ENCODE measurements at regions not wholly inside any gene's neighbourhood (a gene's known extent, or its start where the extent isn't known, plus 50 kb on each side); places are given as distances from the start of the nearest gene placed in this dataset.

DNA sequence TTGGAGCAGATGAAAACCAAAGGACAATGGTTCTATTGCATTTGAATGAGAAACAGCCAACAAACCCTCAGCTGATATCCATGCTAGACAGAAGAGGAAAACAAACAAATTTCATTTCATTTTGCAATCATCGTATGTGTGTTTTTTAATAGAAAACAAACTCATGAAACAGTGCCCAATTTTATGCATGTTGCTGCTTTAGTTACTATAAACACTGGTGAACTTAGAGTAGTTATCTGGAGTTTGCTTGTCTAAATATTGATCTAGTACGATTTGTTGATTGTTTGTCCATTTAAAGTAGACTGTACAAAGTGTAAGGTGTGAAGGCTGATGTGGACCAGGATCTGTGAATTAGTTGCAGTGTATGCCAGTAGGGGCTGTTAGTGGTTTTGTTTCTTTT is 166.6 kb downstream of the KITLG start:
- DNase-seq (no peak), ATAC-seq (ENCODE audit: low read depth) (no peak)
- Histone ChIP-seq H3K4me1 (ENCODE audit: control insufficient read depth, insufficient read depth, low read length) (peaks cover 4% of the 10 kb centered on the region; the same call in 1 of the 2 replicates), H3K4me2 (ENCODE audit: low read depth, low read length) (peak overlapping the region; percentile 19; the same call in 1 of the 2 replicates), H2BK15ac (ENCODE audit: low read depth, low read length) (no peak overlapping the region), H3K4me3 (ENCODE audit: insufficient read depth, low read depth, low read length) (no peak overlapping the region), H3K27me3 (ENCODE audit: control insufficient read depth, insufficient read depth, low read length) (no peaks in the 10 kb centered on the region), H3K18ac (ENCODE audit: low read depth, low read length) (no peak overlapping the region), H2AK9ac (replicated peaks; ENCODE audit: low read depth, low read length, poor library complexity) (no peak overlapping the region), H3K4ac (ENCODE audit: low read depth, low read length) (no peak overlapping the region), H3K79me1 (ENCODE audit: low read depth in 1 of 2, low read length in 2 of 2) (peaks cover 0 to 3% of the 10 kb centered on the region in 2 experiments; a peak in 3 of 4 replicates), H3K27ac (ENCODE audit: insufficient read depth, low read length) (no peak overlapping the region), H2AFZ (replicated peaks; ENCODE audit: low read length, poor library complexity) (no peak overlapping the region), H3K9ac (ENCODE audit: low read depth, low read length) (no peak overlapping the region), H3K9me3 (ENCODE audit: control insufficient read depth, insufficient read depth, low read length) (no peaks in the 10 kb centered on the region), H4K8ac (ENCODE audit: low read depth in 2 of 2, low read length in 2 of 2) (no peak overlapping the region), H4K20me1 (ENCODE audit: insufficient read depth, low read length) (no peaks in the 10 kb centered on the region), H4K5ac (ENCODE audit: low read depth, low read length) (no peak overlapping the region), H2AK5ac (ENCODE audit: low read depth, low read length) (no peak overlapping the region), H3K36me3 (ENCODE audit: control insufficient read depth, insufficient read depth, low read length) (no peaks in the 10 kb centered on the region), H3K14ac (replicated peaks; ENCODE audit: low read depth, low read length) (no peak overlapping the region), H3K56ac (ENCODE audit: extremely low read depth, insufficient read depth, low read length) (no peak overlapping the region), H3K23ac (ENCODE audit: low read depth, low read length) (no peak overlapping the region), H2BK120ac (ENCODE audit: low read depth, low read length) (no peak overlapping the region), H3K9me1 (ENCODE audit: insufficient read depth, low read length) (no peaks in the 10 kb centered on the region), H4K91ac (ENCODE audit: insufficient read depth, low read depth, low read length) (no peak overlapping the region), H2BK20ac (ENCODE audit: low read depth, low read length) (no peak overlapping the region), H2BK5ac (ENCODE audit: low read depth, low read length, poor library complexity, severe bottlenecking) (no peak overlapping the region)
- intact Hi-C loops (cut with micrococcal nuclease) (no loop called here), dilution Hi-C loops (cut with HindIII; ENCODE audit: low sequenced_read_pairs, unreplicated experiment) (no loop called here), in situ Hi-C loops (cut with MboI; ENCODE audit: low sequenced_read_pairs) (no loop called here)
- no TSS peak for BruUV-seq (replicated peaks)
- TF ChIP-seq CHD1 (IDR thresholded peaks at IDR 0.05; ENCODE audit: low read depth, low read length) (no peak), CEBPB (IDR thresholded peaks at IDR 0.05; ENCODE audit: low read depth, low read length) (no peak), FOS (IDR thresholded peaks at IDR 0.05; ENCODE audit: low read depth, low read length) (no peak), RAD21 (IDR thresholded peaks at IDR 0.05; ENCODE audit: low read length) (no peak), POLR2A (IDR thresholded peaks at IDR 0.05; ENCODE audit: low read depth, low read length) (no peak), USF2 (IDR thresholded peaks at IDR 0.05; ENCODE audit: low read depth, low read length) (no peak), RFX5 (IDR thresholded peaks at IDR 0.05; ENCODE audit: low read depth, low read length) (no peak), NFE2L2 (IDR thresholded peaks at IDR 0.05; ENCODE audit: low read depth, low read length) (no peak), MXI1 (IDR thresholded peaks at IDR 0.05; ENCODE audit: borderline replicate concordance, low read depth, low read length) (no peak), RCOR1 (IDR thresholded peaks at IDR 0.05; ENCODE audit: insufficient replicate concordance, low read length) (no peak), SMC3 (IDR thresholded peaks at IDR 0.05; ENCODE audit: low read depth, low read length) (no peak)
- ChIA-PET POLR2A (ENCODE audit: unreplicated experiment) (no interaction called here), CTCF (no interaction called here)
- WGBS, 2 experiments (ENCODE audit: extremely low coverage in 2 of 2, insufficient read length in 1 of 2): 20% methylated on average over 1 of the region's 2 CpGs; no CpG with 5 or more reads in 1 of the 2 experiments

All from IMR-90 (cell line).